ENCODE measurements at regions not wholly inside any gene's neighbourhood (a gene's known extent, or its start where the extent isn't known, plus 50 kb on each side); places are given as distances from the start of the nearest gene placed in this dataset.

DNA sequence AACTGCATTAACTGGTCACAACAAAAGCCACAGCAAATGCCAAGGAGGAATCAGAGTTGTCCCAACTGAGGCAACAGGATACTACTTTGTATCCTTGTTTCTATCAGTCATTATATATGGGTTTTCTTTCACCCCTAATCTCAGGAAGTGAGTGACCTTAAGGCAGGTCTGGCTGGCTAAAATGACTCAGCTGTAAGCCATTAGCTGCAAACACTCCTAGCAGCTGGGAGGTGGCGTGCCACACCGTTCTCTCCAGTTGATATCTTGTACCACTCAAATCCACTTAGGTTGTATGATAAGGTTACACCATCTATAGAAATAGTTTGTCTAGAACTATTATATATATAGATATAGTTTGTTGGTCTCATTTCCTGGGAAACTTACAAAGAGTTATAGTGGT, 171.1 kb upstream of the MC4R start:
- no peak for DNase-seq (ENCODE audit: low read depth)
- TF ChIP-seq, protein P1, sequence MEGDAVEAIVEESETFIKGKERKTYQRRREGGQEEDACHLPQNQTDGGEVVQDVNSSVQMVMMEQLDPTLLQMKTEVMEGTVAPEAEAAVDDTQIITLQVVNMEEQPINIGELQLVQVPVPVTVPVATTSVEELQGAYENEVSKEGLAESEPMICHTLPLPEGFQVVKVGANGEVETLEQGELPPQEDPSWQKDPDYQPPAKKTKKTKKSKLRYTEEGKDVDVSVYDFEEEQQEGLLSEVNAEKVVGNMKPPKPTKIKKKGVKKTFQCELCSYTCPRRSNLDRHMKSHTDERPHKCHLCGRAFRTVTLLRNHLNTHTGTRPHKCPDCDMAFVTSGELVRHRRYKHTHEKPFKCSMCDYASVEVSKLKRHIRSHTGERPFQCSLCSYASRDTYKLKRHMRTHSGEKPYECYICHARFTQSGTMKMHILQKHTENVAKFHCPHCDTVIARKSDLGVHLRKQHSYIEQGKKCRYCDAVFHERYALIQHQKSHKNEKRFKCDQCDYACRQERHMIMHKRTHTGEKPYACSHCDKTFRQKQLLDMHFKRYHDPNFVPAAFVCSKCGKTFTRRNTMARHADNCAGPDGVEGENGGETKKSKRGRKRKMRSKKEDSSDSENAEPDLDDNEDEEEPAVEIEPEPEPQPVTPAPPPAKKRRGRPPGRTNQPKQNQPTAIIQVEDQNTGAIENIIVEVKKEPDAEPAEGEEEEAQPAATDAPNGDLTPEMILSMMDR (IDR thresholded peaks at IDR 0.05; ENCODE audit: insufficient read depth, low read depth, low read length, missing control alignments) = no peak
- H3K4me3 ChIP-seq (ENCODE audit: low read depth, low read length) = no peak overlapping the region

DNA sequence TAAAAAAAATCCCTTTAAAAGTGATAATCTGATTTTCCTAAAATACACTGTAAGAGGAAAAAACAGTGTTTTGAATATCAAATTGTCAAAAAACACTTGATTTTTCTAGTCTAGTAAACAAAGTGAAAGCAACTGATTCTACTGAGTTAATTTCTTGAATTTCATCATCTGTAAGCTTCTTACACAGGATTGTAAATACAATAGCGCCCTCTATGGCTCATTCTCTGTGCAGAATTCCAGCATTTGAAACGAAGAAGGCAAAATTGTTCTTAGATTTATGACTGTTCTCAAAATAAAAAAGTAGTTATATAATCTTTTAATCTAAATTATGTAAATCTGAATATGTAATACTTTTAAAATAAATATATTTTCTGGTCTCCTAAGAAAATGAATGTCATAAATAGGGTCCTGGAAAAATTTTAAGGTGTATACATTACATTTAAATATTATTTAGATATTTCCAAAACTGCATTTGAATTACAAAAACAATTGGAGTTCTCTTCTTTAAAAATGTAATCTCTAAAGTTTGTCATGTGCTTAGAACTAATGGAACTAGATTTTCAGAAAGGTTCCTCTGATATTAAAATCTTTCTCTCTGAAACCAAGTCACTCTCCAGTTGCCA, 176.9 kb upstream of the MC4R start:
- DNase-seq (ENCODE audit: low read depth) = peak; percentile 70
- TF ChIP-seq, protein P1 (IDR thresholded peaks at IDR 0.05; ENCODE audit: insufficient read depth, low read depth, low read length, missing control alignments) = peak; percentile 68
- H3K4me3 ChIP-seq (ENCODE audit: low read depth, low read length) = no peak overlapping the region

DNA sequence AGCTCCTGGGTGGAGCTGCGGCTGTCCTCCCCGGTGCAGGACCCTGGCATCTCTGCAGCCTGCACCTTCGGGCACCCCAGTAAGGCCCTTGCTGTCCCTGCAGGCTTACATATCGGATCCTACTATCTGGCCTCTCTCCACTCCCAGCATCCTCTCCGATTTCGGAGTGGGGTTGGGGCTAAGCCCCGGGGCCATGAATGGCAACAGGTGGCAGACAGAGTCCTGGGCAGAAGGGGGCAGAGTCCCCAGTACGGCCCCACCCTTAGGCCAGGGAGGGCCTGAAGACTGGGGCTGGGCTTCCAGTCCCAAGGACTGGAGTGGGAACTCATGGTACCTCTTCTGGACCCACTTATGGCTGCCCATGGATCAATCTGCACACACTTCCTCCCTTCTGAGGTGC, 180.4 kb upstream of the MC4R start:
- TF ChIP-seq, protein P1 (IDR thresholded peaks at IDR 0.05; ENCODE audit: insufficient read depth, low read depth, low read length, missing control alignments) = no peak
- no peak for DNase-seq (ENCODE audit: low read depth)

DNA sequence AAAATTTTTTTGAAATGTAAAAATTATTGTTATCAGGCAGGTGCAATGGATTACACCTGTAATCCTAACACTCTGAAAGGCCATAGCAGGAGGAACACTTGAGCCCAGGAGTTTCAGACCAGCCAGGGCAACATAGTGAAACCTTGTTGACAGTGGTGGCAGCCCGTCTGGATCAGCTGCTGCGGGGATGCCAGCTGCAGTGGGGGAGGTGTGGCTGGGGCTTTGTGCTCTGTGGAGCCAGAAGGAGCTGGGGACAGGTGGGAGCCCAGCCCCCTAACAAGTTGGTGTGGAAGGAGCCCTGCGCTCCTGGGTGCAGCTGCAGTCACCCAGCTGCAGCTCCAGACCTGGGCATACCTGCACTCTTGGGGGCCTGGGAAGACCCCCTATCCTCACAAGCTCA, 182.4 kb upstream of the MC4R start:
- DNase-seq (ENCODE audit: low read depth) = no peak
- H3K4me3 ChIP-seq (ENCODE audit: low read depth, low read length) = no peak overlapping the region
- TF ChIP-seq, protein P1 (IDR thresholded peaks at IDR 0.05; ENCODE audit: insufficient read depth, low read depth, low read length, missing control alignments) = no peak

More for the DNA sequence above, 180.4 kb upstream of the MC4R start:
- H3K4me3 ChIP-seq (ENCODE audit: low read depth, low read length) = no peak overlapping the region

DNA sequence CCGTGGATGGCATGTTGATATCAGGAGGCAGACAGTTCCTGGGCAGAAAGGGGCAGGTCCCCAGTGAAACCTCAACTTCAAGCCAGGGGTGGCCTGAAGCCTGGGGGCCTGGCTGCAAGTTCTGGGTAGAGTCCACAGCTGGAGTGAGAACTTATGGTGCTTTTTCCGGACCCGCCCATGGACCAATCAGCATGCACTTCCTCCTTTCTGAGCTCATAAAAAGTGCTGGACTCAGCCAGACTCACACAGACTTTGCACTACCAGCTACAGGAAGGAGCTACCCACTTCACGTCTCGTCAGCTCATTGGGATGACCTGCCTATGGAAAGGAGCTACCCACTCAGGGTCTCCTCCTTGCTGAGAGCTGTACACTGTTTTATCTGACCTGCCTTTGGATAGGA, 183.1 kb upstream of the MC4R start:
- DNase-seq (ENCODE audit: low read depth) = no peak
- TF ChIP-seq, protein P1 (IDR thresholded peaks at IDR 0.05; ENCODE audit: insufficient read depth, low read depth, low read length, missing control alignments) = no peak
- no peak overlapping the region for H3K4me3 ChIP-seq (ENCODE audit: low read depth, low read length)

DNA sequence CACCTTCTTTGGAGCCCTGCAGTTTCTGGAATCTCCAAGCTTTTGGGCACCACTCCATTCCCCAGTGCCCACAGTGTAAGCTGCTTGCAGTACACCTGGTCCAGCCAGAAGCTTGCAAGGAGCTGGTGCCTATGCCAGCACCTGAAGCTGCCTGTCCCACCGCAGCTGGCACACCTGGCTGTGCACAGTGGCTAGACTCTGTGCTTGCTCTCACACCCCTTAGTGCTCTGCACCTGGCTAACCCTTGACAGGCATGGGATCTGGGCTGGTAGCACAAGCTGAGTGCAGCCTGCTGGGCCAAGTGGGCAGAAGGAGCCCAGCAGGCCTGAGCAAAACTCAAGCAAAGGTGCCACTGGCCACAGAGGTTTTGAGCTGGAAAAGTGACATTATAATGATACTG, 183.8 kb upstream of the MC4R start:
- no peak overlapping the region for H3K4me3 ChIP-seq (ENCODE audit: low read depth, low read length)
- TF ChIP-seq, protein P1 (IDR thresholded peaks at IDR 0.05; ENCODE audit: insufficient read depth, low read depth, low read length, missing control alignments) = no peak
- DNase-seq (ENCODE audit: low read depth) = no peak

DNA sequence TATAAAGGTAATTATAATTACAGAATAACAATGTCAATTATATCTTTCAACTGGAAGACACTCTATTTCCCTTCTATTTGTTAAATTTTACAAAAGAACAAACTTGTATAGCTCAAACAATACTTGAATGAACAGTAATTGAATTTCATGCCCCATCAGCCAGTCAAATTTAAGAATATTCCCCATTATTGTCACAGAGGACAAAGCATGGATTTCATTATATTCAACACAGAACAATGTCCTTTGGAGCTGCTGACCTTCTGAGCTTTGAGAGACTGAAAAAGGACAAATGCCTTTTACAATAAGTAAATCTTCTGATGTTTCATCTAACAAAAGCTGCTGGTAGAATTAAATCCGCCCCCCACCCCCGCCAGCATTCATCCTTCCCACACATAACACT, 187.5 kb upstream of the MC4R start:
- no peak for DNase-seq (ENCODE audit: low read depth)
- no peak overlapping the region for H3K4me3 ChIP-seq (ENCODE audit: low read depth, low read length)
- TF ChIP-seq, protein P1 (IDR thresholded peaks at IDR 0.05; ENCODE audit: insufficient read depth, low read depth, low read length, missing control alignments) = no peak
